HEK293 (cell line): ENCODE measurements at regions not wholly inside any gene's neighbourhood (a gene's known extent, or its start where the extent isn't known, plus 50 kb on each side); places are given as distances from the start of the nearest gene placed in this dataset.
A peak's percentile ranks its signal among the peaks of the same experiment; 100 is the strongest.

Experiments used
- CTCF ChIA-PET: fragments of 350-600 bp; formaldehyde crosslinking; extraction: SDS; loops from one replicate; lab custom pipeline; 2021; ENCODE audit warnings: antibody characterized with exemption; lab: Yijun Ruan, JAX
- POLR2A ChIA-PET: fragments of 300-600 bp; formaldehyde crosslinking; extraction: SDS; loops from one replicate; lab custom pipeline; 2020; ENCODE audit warnings: antibody characterized with exemption, inconsistent platforms; lab: Yijun Ruan, JAX
- H3K27ac ChIP-seq: fragments of 200-500 bp; sonication (Bioruptor generic); 2 replicates; pipeline ENCODE4 v1.5.1; 2014; ENCODE audit warnings: low read depth, low read length, control low read depth, inconsistent platforms; ENCODE audit errors: extremely low read depth
- H3K36me3 ChIP-seq, 2 experiments: fragments of 200-500 bp in 1 of 2; sonication (Bioruptor generic) in 1 of 2; 1 replicate in 1 of 2; 2 replicates in 1 of 2; pipeline ENCODE4 v1.5.1; 2014 to 2017; ENCODE audit warnings: inconsistent platforms in 2 of 2, low read length in 2 of 2; ENCODE audit not compliant: control insufficient read depth in 2 of 2, insufficient read depth in 1 of 2
- H3K4me1 ChIP-seq: fragments of 200-500 bp; sonication (Bioruptor generic); 2 replicates; pipeline ENCODE4 v1.5.1; 2014; ENCODE audit warnings: mild to moderate bottlenecking, low read length, inconsistent platforms; ENCODE audit not compliant: control insufficient read depth, insufficient read depth
- H3K4me3 ChIP-seq: 2 replicates; pipeline ENCODE4 v1.5.1; 2011; ENCODE audit warnings: low read depth, mild to moderate bottlenecking, control low read depth, low read length, moderate library complexity
- H3K9me3 ChIP-seq: fragments of 200-500 bp; sonication (Bioruptor generic); 2 replicates; pipeline ENCODE4 v1.5.1; 2014; ENCODE audit warnings: low read depth, low read length, inconsistent platforms; ENCODE audit not compliant: control insufficient read depth, insufficient read depth
- GLI2 ChIP-seq: fragments of 450-650 bp; formaldehyde crosslinking; IDR thresholded peaks from 2 replicates; pipeline ENCODE4; 2017; ENCODE audit warnings: missing biosample characterization, missing genetic modification characterization, low read depth, borderline replicate concordance
- KLF1 ChIP-seq: fragments of 450-650 bp; formaldehyde crosslinking; IDR thresholded peaks from 2 replicates; pipeline ENCODE4 v1.5.1; 2016; ENCODE audit warnings: missing biosample characterization, missing genetic modification characterization
- MEIS1 ChIP-seq: sonication (generic); formaldehyde crosslinking; IDR thresholded peaks from 2 replicates; pipeline ENCODE4 v1.8.1; 2022; ENCODE audit warnings: missing genetic modification reagents, mild to moderate bottlenecking, borderline replicate concordance
- PRDM1 ChIP-seq: fragments of 450-650 bp; formaldehyde crosslinking; IDR thresholded peaks from 2 replicates; pipeline ENCODE4; 2016; ENCODE audit warnings: missing biosample characterization, missing genetic modification characterization
- RBAK ChIP-seq: fragments of 450-650 bp; formaldehyde crosslinking; IDR thresholded peaks from 2 replicates; pipeline ENCODE4 v1.5.1; 2016; ENCODE audit warnings: missing biosample characterization, missing genetic modification characterization
- SALL2 ChIP-seq: fragments of 450-650 bp; formaldehyde crosslinking; IDR thresholded peaks from 2 replicates; pipeline ENCODE4 v1.5.0; 2017; ENCODE audit warnings: missing biosample characterization, mild to moderate bottlenecking, missing genetic modification characterization, borderline replicate concordance
- YY1 ChIP-seq: fragments of 450-650 bp; formaldehyde crosslinking; IDR thresholded peaks from 2 replicates; pipeline ENCODE4 v1.5.1; 2018; ENCODE audit warnings: missing biosample characterization, missing genetic modification characterization
- ZNF10 ChIP-seq: fragments of 450-650 bp; formaldehyde crosslinking; IDR thresholded peaks from 2 replicates; pipeline ENCODE4 v1.5.1; 2017; ENCODE audit warnings: missing biosample characterization, missing genetic modification characterization
- ZNF157 ChIP-seq: fragments of 450-650 bp; formaldehyde crosslinking; IDR thresholded peaks from 2 replicates; pipeline ENCODE4 v1.5.1; 2016; ENCODE audit warnings: missing biosample characterization, missing genetic modification characterization
- ZNF292 ChIP-seq: fragments of 450-650 bp; formaldehyde crosslinking; IDR thresholded peaks from 2 replicates; pipeline ENCODE4 v1.5.1; 2016; ENCODE audit warnings: low read depth, missing biosample characterization, missing genetic modification characterization, borderline replicate concordance
- ZNF311 ChIP-seq: fragments of 450-650 bp; formaldehyde crosslinking; IDR thresholded peaks from 2 replicates; pipeline ENCODE4 v1.5.1; 2017; ENCODE audit warnings: missing biosample characterization, missing genetic modification characterization, borderline replicate concordance
- ZNF37A ChIP-seq: fragments of 450-650 bp; IDR thresholded peaks from 2 replicates; pipeline ENCODE4 v1.5.1; 2018; ENCODE audit warnings: missing biosample characterization, missing genetic modification characterization
- ZNF571 ChIP-seq: fragments of 450-650 bp; formaldehyde crosslinking; IDR thresholded peaks from 2 replicates; pipeline ENCODE4 v1.5.0; 2017; ENCODE audit warnings: missing biosample characterization, missing genetic modification characterization
- ZNF624 ChIP-seq: fragments of 450-650 bp; formaldehyde crosslinking; IDR thresholded peaks from 2 replicates; pipeline ENCODE4 v1.5.1; 2017; ENCODE audit warnings: missing biosample characterization, missing genetic modification characterization
- ZNF768 ChIP-seq: fragments of 450-650 bp; formaldehyde crosslinking; IDR thresholded peaks from 2 replicates; pipeline ENCODE4 v1.5.1; 2018; ENCODE audit warnings: missing biosample characterization, mild to moderate bottlenecking, missing genetic modification characterization
- ZSCAN16 ChIP-seq: fragments of 450-650 bp; formaldehyde crosslinking; IDR thresholded peaks from 2 replicates; pipeline ENCODE4 v1.5.1; 2016; ENCODE audit warnings: missing biosample characterization, missing genetic modification characterization
- TF ChIP-seq, protein P1 (sequence below): fragments of 450-650 bp; formaldehyde crosslinking; IDR thresholded peaks from 2 replicates; pipeline ENCODE4 v1.5.1; 2016; ENCODE audit warnings: missing biosample characterization, missing genetic modification characterization

DNA sequence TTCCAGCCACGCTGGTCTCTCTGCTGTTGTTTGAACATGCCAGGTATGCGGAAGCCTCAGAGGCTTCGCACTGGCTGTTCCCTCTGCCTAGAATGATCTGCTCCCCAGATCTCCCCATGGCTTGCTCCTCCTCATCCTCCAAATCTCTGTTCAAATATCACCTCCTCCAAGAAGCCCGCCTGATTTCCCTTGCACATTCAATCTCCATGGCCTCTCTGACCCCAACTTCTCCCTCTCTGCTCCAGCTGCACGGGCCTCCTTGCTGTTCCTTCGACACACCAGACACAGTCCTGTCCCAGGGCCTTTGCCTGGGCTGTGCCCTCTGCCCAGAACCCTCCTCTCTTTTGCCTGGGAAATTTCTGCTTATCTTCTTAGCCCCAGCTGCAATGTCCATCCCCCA, 52.5 kb upstream of the PTPRS start (continued):
- TF ChIP-seq ZNF10 (tag by site-specific recombination) (no peak), PRDM1 (no peak), ZNF768 (tag by site-specific recombination) (no peak)

DNA sequence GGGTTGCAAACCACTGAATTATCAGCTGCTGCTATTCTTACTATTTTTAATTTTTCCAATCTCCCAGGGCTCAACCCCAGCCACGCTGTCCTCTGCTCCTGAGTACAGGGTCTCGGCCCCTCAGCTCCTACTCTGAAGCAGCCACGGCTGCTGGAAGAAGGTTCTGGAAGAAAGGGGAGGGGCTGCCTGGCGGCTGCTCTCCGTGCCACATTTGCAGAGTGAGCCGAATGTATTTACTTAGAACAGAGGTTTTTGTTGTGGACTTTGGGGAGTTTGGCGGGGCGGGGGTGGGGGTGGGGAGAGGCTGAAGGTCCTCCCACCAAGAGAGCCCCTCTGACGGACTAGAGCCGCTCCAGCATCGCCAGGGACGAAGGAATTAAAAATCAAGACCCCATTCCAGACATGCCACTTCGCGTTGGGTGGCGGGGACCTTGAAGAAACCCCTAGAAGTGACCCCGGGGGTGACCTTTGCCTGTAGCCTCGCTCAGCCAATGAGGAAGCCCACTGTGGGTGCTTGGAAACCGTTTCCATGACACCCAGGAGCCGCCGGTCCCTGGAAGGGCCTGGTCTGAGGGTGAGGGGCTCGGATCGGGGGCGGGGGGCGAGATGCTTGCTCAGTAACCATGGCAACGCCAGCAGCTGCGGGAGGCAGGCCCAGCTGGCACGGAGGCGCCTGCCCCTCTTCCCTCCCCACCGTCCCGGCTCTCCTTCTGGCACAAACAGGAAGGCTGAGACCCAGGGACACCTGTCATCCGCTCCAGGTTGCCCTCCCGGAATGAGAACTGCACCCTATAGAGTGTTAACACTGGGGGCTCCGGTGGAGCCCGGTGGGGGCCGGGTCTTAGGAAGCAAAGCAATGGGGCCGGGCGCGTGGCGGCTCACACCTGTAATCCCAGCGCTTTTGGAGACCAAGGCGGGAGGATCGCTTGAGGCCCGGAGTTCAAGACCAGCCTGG, 54.2 kb upstream of the PTPRS start:
- CTCF ChIA-PET: interaction anchor here (0.7 kb wide), 1 partner anchor 28 kb away, joined by 3 read pairs; no protein-coding TSS in a partner anchor
- no peaks in the 10 kb centered on the region for H3K9me3 ChIP-seq
- H3K36me3 ChIP-seq: no peaks in the 10 kb centered on the region
- H3K4me3 ChIP-seq: no peak overlapping the region
- POLR2A ChIA-PET: interaction anchor here (0.6 to 0.7 kb wide), 2 partner anchors 17 to 327 kb away, joined by 3 to 4 read pairs; no protein-coding TSS in a partner anchor
- no peak for TF ChIP-seq MEIS1 (CRISPR knock-in tag)
- no peak for TF ChIP-seq YY1
- TF ChIP-seq, protein P1, sequence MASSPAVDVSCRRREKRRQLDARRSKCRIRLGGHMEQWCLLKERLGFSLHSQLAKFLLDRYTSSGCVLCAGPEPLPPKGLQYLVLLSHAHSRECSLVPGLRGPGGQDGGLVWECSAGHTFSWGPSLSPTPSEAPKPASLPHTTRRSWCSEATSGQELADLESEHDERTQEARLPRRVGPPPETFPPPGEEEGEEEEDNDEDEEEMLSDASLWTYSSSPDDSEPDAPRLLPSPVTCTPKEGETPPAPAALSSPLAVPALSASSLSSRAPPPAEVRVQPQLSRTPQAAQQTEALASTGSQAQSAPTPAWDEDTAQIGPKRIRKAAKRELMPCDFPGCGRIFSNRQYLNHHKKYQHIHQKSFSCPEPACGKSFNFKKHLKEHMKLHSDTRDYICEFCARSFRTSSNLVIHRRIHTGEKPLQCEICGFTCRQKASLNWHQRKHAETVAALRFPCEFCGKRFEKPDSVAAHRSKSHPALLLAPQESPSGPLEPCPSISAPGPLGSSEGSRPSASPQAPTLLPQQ (tag by site-specific recombination): no peak
- TF ChIP-seq GLI2: no peak
- no peak for TF ChIP-seq ZNF292 (tag by site-specific recombination)
- no peaks in the 10 kb centered on the region for H3K4me1 ChIP-seq
- no peak overlapping the region for H3K27ac ChIP-seq

DNA sequence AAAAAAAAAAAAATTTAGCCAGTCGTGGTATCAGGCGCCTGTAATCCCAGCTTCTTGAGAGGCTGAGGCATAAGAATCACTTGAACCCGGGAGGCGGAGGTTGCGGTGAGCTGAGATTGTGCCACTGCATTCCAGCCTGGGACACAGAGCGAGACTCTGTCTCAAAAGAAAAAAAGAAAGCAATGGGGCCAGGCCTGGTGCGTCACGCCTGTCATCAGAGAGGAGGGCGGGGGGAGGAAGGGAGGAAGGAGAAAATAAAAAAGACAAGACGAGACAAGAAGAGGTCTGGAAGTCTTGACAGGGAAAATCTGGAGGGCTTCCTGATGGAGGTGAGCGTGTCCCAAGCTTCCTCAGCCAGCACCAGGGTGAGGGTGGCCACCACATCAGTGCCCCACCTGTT, 54.9 kb upstream of the PTPRS start:
- ChIA-PET POLR2A (interaction anchor here (0.6 to 0.7 kb wide), 2 partner anchors 18 to 19 kb away, joined by 3 to 4 read pairs; no protein-coding TSS in a partner anchor), CTCF (no interaction called here)
- H3K27ac ChIP-seq: no peak overlapping the region
- H3K4me3 ChIP-seq: no peak overlapping the region
- no peaks in the 10 kb centered on the region for H3K4me1 ChIP-seq
- H3K9me3 ChIP-seq: no peaks in the 10 kb centered on the region
- H3K36me3 ChIP-seq: no peaks in the 10 kb centered on the region
- no peak for TF ChIP-seq ZNF571
- no peak for TF ChIP-seq ZNF311
- TF ChIP-seq ZNF624: no peak
- no peak for TF ChIP-seq ZNF157 (tag by site-specific recombination)
- no peak for TF ChIP-seq SALL2 (tag by site-specific recombination)
- TF ChIP-seq RBAK (tag by site-specific recombination): no peak

DNA sequence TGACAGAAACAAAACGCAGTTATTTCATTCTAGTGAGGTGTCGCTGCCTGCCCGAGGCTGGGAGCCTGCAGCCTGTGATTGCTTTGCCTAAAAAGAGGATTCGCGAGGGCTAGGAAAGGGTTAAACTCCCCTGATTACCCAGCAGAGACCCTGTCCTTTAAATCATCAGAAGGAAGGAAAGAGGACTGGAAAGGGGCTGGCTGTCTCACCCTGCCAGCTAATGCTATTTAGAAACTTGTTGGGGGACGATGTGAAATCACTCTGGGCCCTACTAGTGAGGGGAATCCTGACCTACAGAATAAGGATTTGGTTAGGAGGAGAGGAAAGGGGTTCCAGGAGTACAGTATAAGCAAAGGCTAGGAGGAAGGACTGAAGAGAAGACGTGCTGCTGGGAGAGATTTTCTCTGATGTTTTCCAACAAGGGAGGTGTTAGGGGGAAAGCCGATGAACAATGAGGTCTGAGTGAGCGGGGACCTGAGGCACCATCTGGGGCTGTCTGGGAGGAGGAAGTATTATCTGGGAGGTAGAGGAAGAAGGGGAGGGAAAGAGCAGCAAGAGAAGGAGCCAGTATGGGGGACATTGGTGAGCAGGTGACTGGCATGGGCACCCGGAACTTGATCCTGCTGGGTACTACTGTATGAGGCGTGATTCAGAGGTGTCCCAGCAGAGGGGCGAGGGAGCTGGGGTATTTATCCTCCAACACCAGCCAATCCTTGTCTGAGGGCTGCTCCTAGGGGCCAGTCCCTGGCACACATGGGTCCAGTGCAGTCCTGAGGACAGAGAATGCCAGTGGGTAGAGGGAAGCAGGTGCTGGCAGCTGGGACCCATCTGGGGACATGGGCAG, 55.7 kb upstream of the PTPRS start:
- Histone ChIP-seq H3K9me3 (no peaks in the 10 kb centered on the region), H3K36me3 (no peaks in the 10 kb centered on the region), H3K4me1 (no peaks in the 10 kb centered on the region), H3K27ac (no peak overlapping the region), H3K4me3 (no peak overlapping the region)
- ChIA-PET POLR2A (interaction anchor here (0.6 to 0.7 kb wide), 2 partner anchors 19 to 20 kb away, joined by 3 to 4 read pairs; no protein-coding TSS in a partner anchor), CTCF (interaction anchor here (0.5 kb wide), 1 partner anchor 26 kb away, joined by 4 read pairs; no protein-coding TSS in a partner anchor)
- TF ChIP-seq ZNF37A (tag by site-specific recombination): peak; percentile 95
- TF ChIP-seq KLF1 (tag by site-specific recombination): no peak
- TF ChIP-seq ZSCAN16 (tag by site-specific recombination): no peak
